C4-2B (cell line): ENCODE measurements at regions not wholly inside any gene's neighbourhood (a gene's known extent, or its start where the extent isn't known, plus 50 kb on each side); places are given as distances from the start of the nearest gene placed in this dataset.

Experiments
- CTCF ChIP-seq: fragments of 450-650 bp; conservative IDR thresholded peaks from 2 replicates; pipeline ENCODE4 v1.5.1; 2017; ENCODE audit warnings: mild to moderate bottlenecking
- ZFX ChIP-seq: fragments of 450-650 bp; IDR thresholded peaks from 2 replicates; pipeline ENCODE4 v1.6.1; 2017

DNA sequence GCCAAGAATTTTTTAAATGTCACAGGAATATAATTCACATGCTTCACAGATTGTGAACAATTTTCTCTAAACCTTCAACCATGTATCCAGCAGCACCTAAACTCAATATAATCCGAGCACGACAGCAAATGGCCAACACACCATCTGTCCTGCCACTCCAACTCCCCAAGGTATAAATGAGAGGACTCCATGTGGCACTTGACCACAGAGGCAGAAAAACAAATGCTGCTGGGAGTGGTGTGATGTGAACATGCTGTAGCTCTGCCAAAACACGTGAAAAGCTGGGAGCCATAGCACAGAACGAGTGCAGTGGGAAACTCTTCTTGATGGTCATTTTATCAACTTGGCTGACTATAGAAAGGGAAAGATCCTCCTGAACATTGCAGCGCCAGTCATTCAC is 70.9 kb downstream of the LLPH start:
- TF ChIP-seq CTCF = no peak
- no peak for TF ChIP-seq ZFX
